Lower lobe of right lung (tissue), 2 donors: ENCODE measurements at regions not wholly inside any gene's neighbourhood (a gene's known extent, or its start where the extent isn't known, plus 50 kb on each side); places are given as distances from the start of the nearest gene placed in this dataset.

Source experiments
- ATAC-seq, 2 donors: fragments of 200-7000 bp; cut with Tn5 transposase; one replicate each; pipeline ENCODE4 v1.9.1; 2020 to 2022; ENCODE audit warnings: mild to moderate bottlenecking in 2 of 2, moderate library complexity in 2 of 2
- DNase-seq: peaks from one replicate; pipeline ENCODE4 v3.0.0-alpha.2; 2020
- H3K27ac ChIP-seq: fragments of 200-600 bp; one replicate; pipeline ENCODE4 v1.8.0; 2022
- H3K27me3 ChIP-seq: fragments of 200-600 bp; one replicate; pipeline ENCODE4 v1.8.0; 2022; ENCODE audit warnings: low read depth
- H3K36me3 ChIP-seq: fragments of 200-600 bp; one replicate; pipeline ENCODE4 v1.8.0; 2022; ENCODE audit warnings: mild to moderate bottlenecking
- H3K4me1 ChIP-seq: fragments of 200-600 bp; one replicate; pipeline ENCODE4 v1.8.0; 2022
- H3K4me3 ChIP-seq: fragments of 200-600 bp; one replicate; pipeline ENCODE4 v1.8.0; 2022; ENCODE audit warnings: mild to moderate bottlenecking
- H3K9me3 ChIP-seq: fragments of 200-600 bp; one replicate; pipeline ENCODE4 v1.8.0; 2022
- intact Hi-C: fragments of 100-400 bp; cut with DNase I; formaldehyde crosslinking; loops from one replicate; pipeline ENCODE4 v1.11.0; 2022
- TF ChIP-seq, protein P1 (sequence below): fragments of 200-600 bp; IDR thresholded peaks from one replicate; pipeline ENCODE4 v1.8.0; 2022; ENCODE audit warnings: antibody characterized with exemption, mild to moderate bottlenecking
- donor health status: DM: no; HTN: yes; CAD: no; lungs with severe emphysema.

DNA sequence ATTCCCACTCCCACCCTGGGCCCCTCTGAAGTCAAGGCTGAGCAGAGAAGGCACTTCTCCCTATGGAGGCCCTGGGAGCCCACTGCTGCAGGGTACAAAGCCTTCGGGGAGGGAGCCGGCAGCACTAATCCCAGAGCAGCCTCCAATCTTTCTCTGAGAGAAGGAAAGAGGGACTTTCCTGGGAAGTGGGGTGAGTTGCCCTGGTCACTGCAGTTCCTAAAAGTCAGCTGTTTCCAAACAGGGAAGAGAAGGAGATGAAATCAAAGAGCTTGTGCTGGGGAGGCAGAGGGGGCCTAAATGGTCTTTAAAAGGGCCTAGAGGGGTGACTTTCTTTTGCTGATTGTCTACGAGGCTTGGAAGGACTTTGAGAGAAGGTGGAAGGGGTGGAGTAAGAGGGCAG, 264.7 kb downstream of the TNS1 start:
- DNase-seq = no peak
- peaks cover 25% of the 10 kb centered on the region for H3K4me1 ChIP-seq
- intact Hi-C loops = no loop called here
- H3K36me3 ChIP-seq = no peaks in the 10 kb centered on the region
- no peak overlapping the region for H3K4me3 ChIP-seq
- H3K27ac ChIP-seq = no peak overlapping the region
- no peaks in the 10 kb centered on the region for H3K9me3 ChIP-seq
- H3K27me3 ChIP-seq = no peaks in the 10 kb centered on the region
- TF ChIP-seq, protein P1, sequence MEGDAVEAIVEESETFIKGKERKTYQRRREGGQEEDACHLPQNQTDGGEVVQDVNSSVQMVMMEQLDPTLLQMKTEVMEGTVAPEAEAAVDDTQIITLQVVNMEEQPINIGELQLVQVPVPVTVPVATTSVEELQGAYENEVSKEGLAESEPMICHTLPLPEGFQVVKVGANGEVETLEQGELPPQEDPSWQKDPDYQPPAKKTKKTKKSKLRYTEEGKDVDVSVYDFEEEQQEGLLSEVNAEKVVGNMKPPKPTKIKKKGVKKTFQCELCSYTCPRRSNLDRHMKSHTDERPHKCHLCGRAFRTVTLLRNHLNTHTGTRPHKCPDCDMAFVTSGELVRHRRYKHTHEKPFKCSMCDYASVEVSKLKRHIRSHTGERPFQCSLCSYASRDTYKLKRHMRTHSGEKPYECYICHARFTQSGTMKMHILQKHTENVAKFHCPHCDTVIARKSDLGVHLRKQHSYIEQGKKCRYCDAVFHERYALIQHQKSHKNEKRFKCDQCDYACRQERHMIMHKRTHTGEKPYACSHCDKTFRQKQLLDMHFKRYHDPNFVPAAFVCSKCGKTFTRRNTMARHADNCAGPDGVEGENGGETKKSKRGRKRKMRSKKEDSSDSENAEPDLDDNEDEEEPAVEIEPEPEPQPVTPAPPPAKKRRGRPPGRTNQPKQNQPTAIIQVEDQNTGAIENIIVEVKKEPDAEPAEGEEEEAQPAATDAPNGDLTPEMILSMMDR = no peak
- no peak for ATAC-seq

DNA sequence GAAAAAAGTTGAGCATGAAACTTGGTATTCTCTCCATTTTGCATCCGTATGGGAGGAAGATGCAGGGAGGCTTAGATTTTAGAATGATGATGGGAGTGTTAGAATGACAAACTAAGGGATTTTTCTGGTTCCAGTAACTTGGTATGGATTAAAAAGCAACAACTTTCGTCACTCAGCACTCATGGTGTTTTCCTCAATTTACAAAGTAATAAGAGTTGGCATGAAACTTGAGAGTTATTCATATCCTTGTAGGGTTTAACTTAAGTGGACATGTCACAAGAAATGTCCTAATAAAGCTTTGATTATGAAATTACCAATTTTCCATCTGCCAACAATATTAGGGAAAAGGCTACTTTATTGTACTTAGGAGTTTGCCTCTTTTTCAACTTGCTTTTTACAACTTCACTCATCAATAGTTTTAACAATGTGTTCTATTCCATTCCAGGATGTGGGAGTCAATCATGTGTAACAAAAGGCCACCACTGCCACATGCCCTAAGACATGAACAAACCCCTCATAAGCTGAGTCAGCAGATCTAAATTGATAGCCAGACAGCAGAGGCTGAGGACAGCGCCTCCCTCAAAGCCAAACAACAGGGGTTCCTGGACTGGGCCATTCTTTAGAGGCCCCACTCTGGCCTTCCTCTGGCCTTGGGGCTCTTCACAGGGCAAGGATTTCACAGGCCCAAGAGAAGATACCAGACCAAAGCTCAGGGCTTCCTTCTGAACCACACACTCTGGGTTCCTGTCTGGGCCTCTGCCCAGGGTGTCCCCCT, 265.8 kb downstream of the TNS1 start:
- Histone ChIP-seq H3K9me3 (no peaks in the 10 kb centered on the region), H3K4me3 (no peak overlapping the region), H3K27me3 (no peaks in the 10 kb centered on the region), H3K4me1 (peaks cover 26% of the 10 kb centered on the region), H3K27ac (no peak overlapping the region), H3K36me3 (no peaks in the 10 kb centered on the region)
- TF ChIP-seq, protein P1 = no peak
- DNase-seq (no peak), ATAC-seq (peak in 1 of 2 donors; percentile 25)
- intact Hi-C loops = no loop called here

- Histone ChIP-seq H3K4me3 (no peak overlapping the region), H3K4me1 (peaks cover 24% of the 10 kb centered on the region), H3K36me3 (no peaks in the 10 kb centered on the region), H3K27me3 (no peaks in the 10 kb centered on the region), H3K27ac (no peak overlapping the region), H3K9me3 (no peaks in the 10 kb centered on the region)
- no peak for ATAC-seq
- DNase-seq = no peak
- intact Hi-C loops = no loop called here
- TF ChIP-seq, protein P1 = no peak
Measured at GRCh38 chr2:217735899-217736298, 266.9 kb downstream of the TNS1 start.

DNA sequence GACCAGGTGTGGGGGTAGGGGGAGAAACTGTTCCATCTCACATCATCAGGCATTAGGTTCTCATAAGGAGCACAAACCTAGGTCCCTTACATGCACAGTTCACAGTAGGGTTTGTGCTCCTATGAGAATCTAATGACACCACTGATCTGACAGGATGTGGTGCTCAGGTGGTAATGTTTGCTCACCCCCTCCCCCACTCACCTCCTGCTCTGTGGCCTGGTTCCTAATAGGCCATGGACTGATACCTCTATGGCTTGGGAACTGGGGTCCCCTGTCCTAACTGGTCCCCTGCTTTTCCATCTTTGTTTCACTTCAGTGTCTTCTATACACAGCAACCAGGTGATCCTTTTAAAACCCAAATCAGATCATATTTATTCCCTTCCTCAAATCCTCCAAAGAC, 267.8 kb downstream of the TNS1 start:
- ATAC-seq (no peak), DNase-seq (no peak)
- Histone ChIP-seq H3K36me3 (no peaks in the 10 kb centered on the region), H3K27me3 (no peaks in the 10 kb centered on the region), H3K27ac (no peak overlapping the region), H3K4me1 (peaks cover 18% of the 10 kb centered on the region), H3K9me3 (no peaks in the 10 kb centered on the region), H3K4me3 (no peak overlapping the region)
- intact Hi-C loops = no loop called here
- TF ChIP-seq, protein P1 = no peak

GRCh38 chr2:217733461-217733860, 269.3 kb downstream of the TNS1 start:
- ATAC-seq (no peak), DNase-seq (no peak)
- Histone ChIP-seq H3K27me3 (no peaks in the 10 kb centered on the region), H3K27ac (no peak overlapping the region), H3K4me3 (no peak overlapping the region), H3K4me1 (peaks cover 25% of the 10 kb centered on the region), H3K36me3 (no peaks in the 10 kb centered on the region), H3K9me3 (no peaks in the 10 kb centered on the region)
- intact Hi-C loops = no loop called here
- TF ChIP-seq, protein P1 = no peak
